Heart left ventricle (tissue), 13 donors: ENCODE measurements at regions not wholly inside any gene's neighbourhood (a gene's known extent, or its start where the extent isn't known, plus 50 kb on each side); places are given as distances from the start of the nearest gene placed in this dataset.
"Not testable (repeated sequence)": the region's sequence is repeated elsewhere in the genome, so short reads cannot be mapped to it uniquely, and the experiment has no call there.

Experiments
- POLR2A ChIP-seq, 2 donors: fragments of 450-650 bp; IDR thresholded peaks; one replicate each; pipeline ENCODE4 v1.6.1; 2017; ENCODE audit warnings: antibody characterized with exemption in 2 of 2, mild to moderate bottlenecking in 2 of 2, moderate library complexity in 2 of 2
- TF ChIP-seq, protein P1 (sequence below), 12 donors: fragments of 200-600 bp; sonication (generic) in 4 of 12; IDR thresholded peaks; one replicate each; pipeline versions ENCODE4 v1.5.0 to v1.8.0; 2018 to 2022; ENCODE audit warnings: antibody characterized with exemption in 12 of 12, mild to moderate bottlenecking in 5 of 12
- donor health status: ischemic (EF 13 %, LVEDD 7.1; RV severe dilation, severe dysfunction).
- donor health status: DM: no; HTN: yes; CAD: no.
- donor health status: DM: no; HTN: no; CAD: no.
- donor health status: ischemic (EF 25% LVEDD 6.9; RV normal size, moderate dysfunction).
- donor health status: ischemic (EF 25% LVEDD 5.7; RV mildly dilated, moderate dysfunction).
- donor health status: ischemic (EF 35%, LVEDD 5.7; RV mildly dilated, moderate dysfunction).
- donor health status: nonischemic (EF 11% LVEDD 7.7; RV severe dilation, severe dysfunction).
- donor health status: DM: yes; HTN: yes; CAD: no.
- donor health status: PGD.
- donor health status: ischemic (EF 29% LVEDD 5.4; RV normal size, mild dysfunction).
- donor health status: nonischemic (EF 23%, LVEDD 6.1; RV moderate dilation, normal function).

DNA sequence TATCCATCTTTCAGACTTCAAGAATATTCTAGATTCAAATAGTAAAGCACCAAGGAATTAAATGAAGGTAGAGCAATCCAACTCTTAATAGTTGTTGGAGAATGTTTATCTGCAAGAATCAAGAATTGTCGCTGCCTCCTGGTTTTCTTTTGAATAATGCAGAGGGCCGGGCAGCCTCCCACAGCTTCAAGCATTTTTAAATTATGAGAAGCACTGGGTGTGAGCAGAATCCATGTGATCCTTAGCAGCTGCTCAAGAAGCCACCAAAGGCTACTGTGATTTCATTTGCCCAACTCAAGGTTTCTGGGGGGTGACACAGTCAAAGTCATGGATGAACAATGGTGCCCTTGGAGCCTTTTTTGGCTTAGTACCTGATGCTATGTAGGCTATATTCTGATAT, 374.9 kb downstream of the BCL2L11 start:
- TF ChIP-seq, protein P1, sequence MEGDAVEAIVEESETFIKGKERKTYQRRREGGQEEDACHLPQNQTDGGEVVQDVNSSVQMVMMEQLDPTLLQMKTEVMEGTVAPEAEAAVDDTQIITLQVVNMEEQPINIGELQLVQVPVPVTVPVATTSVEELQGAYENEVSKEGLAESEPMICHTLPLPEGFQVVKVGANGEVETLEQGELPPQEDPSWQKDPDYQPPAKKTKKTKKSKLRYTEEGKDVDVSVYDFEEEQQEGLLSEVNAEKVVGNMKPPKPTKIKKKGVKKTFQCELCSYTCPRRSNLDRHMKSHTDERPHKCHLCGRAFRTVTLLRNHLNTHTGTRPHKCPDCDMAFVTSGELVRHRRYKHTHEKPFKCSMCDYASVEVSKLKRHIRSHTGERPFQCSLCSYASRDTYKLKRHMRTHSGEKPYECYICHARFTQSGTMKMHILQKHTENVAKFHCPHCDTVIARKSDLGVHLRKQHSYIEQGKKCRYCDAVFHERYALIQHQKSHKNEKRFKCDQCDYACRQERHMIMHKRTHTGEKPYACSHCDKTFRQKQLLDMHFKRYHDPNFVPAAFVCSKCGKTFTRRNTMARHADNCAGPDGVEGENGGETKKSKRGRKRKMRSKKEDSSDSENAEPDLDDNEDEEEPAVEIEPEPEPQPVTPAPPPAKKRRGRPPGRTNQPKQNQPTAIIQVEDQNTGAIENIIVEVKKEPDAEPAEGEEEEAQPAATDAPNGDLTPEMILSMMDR (IDR thresholded peaks at IDR 0.05), result not testable (repeated sequence)
- TF ChIP-seq POLR2A (IDR thresholded peaks at IDR 0.05), result not testable (repeated sequence)
